D341Med (cell line): ENCODE measurements at regions not wholly inside any gene's neighbourhood (a gene's known extent, or its start where the extent isn't known, plus 50 kb on each side); places are given as distances from the start of the nearest gene placed in this dataset.

Experiments
- DNase-seq: peaks from one replicate; pipeline ENCODE4 v3.0.0; 2012; ENCODE audit warnings: low spot score

- no peak for DNase-seq
Measured at GRCh38 chr22:27507935-27508526, 293.5 kb downstream of the MN1 start.

GRCh38 chr22:27509132-27509920 is 292.2 kb downstream of the MN1 start:
- DNase-seq: no peak

- DNase-seq: no peak
Measured at GRCh38 chr22:27510024-27510423, 291.5 kb downstream of the MN1 start.

GRCh38 chr22:27512283-27512761 is 289.2 kb downstream of the MN1 start:
- no peak for DNase-seq

DNA sequence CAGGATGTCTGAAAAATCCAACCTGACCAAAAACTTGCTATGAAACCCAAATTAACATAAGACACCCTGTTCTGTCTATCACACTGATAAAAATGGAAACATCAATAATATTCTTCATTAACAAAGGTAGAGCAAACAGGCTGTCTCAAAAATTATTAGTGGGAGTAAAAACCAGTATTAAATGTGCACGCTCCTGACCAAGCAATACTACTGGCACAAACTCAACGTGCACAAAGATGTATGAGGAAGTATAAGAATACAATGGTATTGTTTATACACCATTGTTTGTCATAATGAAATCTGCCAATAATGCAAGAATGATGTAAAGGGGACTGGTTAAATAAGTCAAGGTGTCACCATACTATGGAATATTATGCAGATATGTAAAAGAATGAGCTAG is 288.5 kb downstream of the MN1 start:
- no peak for DNase-seq

DNA sequence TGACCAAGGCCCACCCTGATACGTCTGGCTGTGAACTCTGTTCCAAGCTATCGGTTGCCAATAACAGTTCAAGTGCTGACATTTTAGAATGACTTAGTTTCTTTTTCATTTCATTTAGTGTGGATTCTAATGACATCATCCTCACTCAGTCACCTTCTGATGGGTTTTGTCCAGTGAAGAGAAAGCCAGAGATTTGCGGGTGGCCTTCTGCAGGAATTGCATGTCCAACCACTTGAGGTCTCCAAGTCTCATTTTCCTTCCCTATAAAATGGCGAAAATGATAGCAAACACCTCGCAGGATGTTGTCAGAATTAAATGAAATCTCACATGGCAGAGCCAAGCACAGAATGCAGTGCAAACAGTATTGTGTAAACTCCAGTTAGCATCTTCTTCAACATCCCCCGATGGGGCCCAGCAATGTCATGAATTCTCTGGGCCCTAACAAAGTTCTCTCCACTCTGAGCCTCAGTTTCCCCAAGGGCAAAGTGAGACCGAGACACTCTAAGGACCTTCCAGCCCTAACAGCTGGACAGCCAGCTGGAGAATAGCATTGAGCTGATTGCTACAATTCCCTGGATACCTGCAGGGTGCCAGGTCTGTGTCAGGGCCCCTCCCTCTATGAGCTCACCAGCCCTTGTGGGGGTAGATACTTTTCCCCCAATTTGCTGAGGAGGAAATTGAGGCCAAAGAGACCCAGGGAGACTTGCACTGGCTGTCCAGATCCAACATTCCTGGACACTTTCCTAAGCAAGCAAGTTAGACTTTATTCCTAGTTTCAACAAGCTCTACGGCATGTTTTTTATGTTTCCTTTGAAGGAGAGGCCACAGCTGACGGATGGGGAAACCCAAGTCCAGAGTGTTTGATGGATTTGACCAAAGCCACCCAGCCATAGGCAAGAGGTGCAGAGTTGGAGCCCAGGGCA is 286.7 kb downstream of the MN1 start:
- no peak for DNase-seq

DNA sequence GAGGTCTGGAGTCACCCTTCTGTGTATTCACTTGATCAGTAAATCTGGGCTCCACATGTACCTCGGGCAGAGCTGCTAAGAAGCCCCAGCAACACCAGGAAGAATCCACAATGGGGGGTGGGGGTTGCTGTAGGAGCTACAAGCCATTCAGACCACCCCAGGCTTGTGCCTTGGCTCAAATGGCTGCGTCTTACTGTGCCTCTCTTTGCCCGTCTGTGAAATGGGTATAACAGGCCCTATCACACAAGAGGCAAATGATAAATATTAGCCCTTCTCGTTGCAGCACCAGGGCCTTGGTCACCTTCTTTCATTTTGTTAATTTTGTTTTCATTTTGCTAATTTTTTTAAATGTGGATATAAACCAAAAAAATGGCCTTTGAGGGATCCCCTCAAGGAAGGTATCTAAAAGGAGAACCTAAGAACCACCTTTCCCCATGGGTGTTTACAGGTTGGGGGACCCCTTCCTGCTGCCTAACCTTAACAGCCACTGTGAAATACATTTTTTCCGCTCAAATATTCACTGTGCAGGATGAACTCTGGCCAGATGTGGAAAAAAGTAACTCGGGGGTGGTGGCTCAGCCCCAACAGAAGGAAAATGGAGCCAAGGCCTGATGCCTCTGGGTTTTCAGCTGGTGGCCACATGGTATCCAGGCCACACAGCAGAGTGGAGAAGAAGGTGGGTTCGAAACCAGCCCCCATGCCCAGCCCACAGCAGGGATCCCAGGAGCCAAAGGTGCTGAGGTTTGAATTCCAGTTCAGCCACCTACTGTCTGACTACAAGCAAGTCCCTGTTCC is 284.0 kb downstream of the MN1 start:
- no peak for DNase-seq

DNA sequence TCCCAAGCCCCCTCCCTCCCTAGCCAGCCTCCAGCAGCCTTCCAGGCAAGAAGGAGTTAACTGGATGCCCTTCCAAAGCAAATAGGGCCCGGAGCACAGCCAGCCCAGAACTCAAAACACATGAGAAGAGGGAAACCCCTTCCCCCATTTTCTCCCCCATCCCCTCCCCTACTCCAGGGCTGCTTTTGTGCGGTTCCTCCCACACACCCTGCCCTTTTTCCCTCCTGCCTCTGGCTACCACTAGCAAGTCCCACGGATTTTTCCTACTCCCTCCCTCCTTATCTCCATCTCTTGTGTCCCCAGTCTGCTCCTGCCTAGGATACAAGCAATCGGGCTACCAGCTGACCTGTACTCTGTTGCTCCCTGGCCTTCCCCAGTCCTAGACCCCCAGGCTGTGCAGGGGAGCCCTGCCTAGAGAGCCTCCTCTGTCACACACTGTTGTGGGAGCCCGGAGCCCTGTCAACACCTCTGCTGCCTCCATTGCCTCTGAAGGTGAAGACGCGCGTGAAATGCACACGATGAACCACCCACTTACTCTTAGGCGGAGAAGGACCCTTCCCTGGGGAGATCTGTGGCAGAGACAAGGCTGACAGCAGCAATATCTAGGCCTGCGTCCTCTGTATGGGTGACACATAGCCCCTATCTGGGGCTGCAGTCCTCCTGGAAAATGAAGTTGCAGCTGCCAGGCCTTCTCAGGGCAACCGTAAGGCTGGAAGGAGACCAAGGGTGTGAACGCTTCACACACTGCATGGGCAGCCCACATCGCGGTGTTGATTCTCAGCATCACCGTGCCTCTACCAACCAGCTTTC is 282.8 kb downstream of the MN1 start:
- no peak for DNase-seq

DNA sequence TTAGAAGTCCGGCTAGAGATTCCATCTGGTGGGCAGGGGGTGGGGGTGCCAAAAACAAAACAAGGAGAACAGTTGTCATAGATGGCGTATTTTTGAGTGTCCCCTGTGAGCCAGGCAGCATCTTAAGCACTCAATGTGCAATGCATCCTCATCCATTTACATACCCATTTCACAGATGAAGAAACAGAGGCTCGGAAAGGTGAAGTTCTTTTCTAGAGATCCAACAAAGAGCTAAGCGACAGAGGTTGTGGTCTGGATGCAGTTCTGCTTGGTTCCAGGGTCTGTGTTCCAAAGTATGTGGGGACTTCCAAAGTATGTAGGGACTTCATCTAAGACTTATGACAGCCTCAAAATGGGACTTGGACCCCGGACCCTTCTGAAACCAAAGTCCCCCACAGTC is 277.8 kb downstream of the MN1 start:
- no peak for DNase-seq

DNA sequence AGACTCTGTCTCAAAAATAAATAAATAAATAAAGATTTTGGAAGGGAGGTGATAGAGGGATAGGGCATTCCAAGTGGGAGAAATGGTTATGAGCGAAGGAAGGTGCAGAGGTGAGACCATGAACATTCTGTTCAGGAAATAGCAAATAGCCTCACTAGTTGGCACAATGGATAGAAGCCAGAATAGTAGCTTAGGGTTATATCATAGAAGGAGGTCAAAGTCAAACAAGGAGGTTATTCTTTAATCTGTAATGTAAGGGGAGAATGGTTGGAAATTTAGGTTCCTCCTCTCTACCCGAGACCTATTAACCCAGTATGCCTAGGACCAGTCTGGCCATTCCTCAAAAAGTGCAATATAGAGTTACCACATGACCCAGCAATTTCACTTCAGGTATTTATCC is 275.8 kb downstream of the MN1 start:
- no peak for DNase-seq

- no peak for DNase-seq
Measured at GRCh38 chr22:27526901-27527300, 274.7 kb downstream of the MN1 start.

GRCh38 chr22:27531782-27532530 is 269.6 kb downstream of the MN1 start:
- DNase-seq: no peak

DNA sequence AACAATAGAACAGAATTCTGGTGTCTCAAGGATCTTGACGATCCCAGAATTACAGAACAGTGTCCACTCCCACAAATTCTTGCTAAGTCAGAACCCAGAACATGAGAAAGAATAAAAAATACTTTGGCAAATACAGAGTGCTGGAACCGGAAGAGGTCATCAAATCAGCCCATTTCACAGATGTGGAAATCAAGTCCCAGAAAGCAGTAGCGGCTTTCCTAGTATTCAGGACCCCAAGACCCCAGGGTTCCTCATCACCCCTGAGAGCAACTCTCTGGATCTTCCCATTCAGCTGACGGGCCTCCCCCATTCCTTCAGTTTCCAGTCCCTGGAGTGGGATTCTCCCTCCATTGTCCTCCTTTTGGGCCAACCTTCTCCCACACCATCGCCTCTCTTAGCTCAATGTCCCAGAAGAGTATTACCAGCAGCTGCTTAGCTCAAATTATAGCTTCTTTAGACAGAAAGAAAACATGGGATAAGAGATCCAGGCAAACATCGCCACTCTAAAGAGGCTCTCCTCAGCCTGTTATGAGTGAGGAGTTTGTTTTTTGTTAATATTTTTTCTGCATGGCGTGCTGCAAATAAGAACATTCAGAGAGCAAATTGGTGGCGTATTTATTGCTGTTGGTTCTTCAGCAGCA is 268.3 kb downstream of the MN1 start:
- no peak for DNase-seq

- DNase-seq: no peak
Measured at GRCh38 chr22:27534720-27535125, 266.8 kb downstream of the MN1 start.

GRCh38 chr22:27535452-27535851 is 266.1 kb downstream of the MN1 start:
- no peak for DNase-seq

GRCh38 chr22:27537501-27537900 is 264.1 kb downstream of the MN1 start:
- no peak for DNase-seq

- no peak for DNase-seq
Measured at GRCh38 chr22:27538666-27539065, 262.9 kb downstream of the MN1 start.

GRCh38 chr22:27540247-27540646 is 261.3 kb downstream of the MN1 start:
- no peak for DNase-seq

GRCh38 chr22:27540656-27541396 is 260.7 kb downstream of the MN1 start:
- no peak for DNase-seq
